Thyroid gland (tissue), 4 donors: ENCODE measurements at regions not wholly inside any gene's neighbourhood (a gene's known extent, or its start where the extent isn't known, plus 50 kb on each side); places are given as distances from the start of the nearest gene placed in this dataset.

Experiments used
- DNase-seq, 2 donors: peaks; one replicate each; pipeline ENCODE4 v3.0.0-alpha.2; 2019
- H3K27ac ChIP-seq, 3 donors: fragments of 200-600 bp; sonication (generic); 1 replicate in 2 of 3; 2 replicates in 1 of 3; pipeline ENCODE4 v1.5.1; 2016 to 2019; ENCODE audit warnings: mild to moderate bottlenecking in 1 of 3, moderate library complexity in 1 of 3
- H3K27me3 ChIP-seq: fragments of 200-600 bp; sonication (generic); one replicate; pipeline ENCODE4 v1.5.1; 2019
- H3K36me3 ChIP-seq, 2 donors: fragments of 200-600 bp; sonication (generic); one replicate each; pipeline ENCODE4 v1.5.1; 2016 to 2019
- H3K4me1 ChIP-seq, 2 donors: fragments of 200-600 bp; sonication (generic); one replicate each; pipeline ENCODE4 v1.5.1; 2017 to 2019
- H3K4me3 ChIP-seq, 3 donors: fragments of 200-600 bp; sonication (generic); replicated peaks in 1 of 3; 1 replicate in 2 of 3; 2 replicates in 1 of 3; pipeline ENCODE4 v1.5.1; 2016; ENCODE audit warnings: mild to moderate bottlenecking in 1 of 3
- H3K9me3 ChIP-seq: fragments of 200-600 bp; sonication (generic); one replicate; pipeline ENCODE4 v1.5.1; 2017
- CTCF ChIP-seq, 6 experiments: fragments of 200-600 bp in 3 of 6; fragments of 450-650 bp in 3 of 6; sonication (generic) in 3 of 6; IDR thresholded peaks; one replicate each; pipeline ENCODE4 v1.5.1; 2016 to 2019; ENCODE audit warnings: antibody characterized with exemption in 6 of 6, mild to moderate bottlenecking in 2 of 6, inconsistent platforms in 1 of 6, moderate library complexity in 1 of 6
- POLR2A ChIP-seq, 2 donors: fragments of 450-650 bp; IDR thresholded peaks; one replicate each; pipeline ENCODE4 v1.6.1; 2017; ENCODE audit warnings: antibody characterized with exemption in 2 of 2, mild to moderate bottlenecking in 2 of 2, moderate library complexity in 1 of 2
- WGBS, 2 donors: methylation state at CpG; one replicate each; pipeline ENCODE4 v1.1.5; 2017; 5-methylcytosine and 5-hydroxymethylcytosine counted together
- intact Hi-C: fragments of 100-400 bp; cut with DNase I; formaldehyde crosslinking; loops from one replicate; pipeline ENCODE4 v1.15.1; 2023

- Histone ChIP-seq H3K36me3 (no peaks in the 10 kb centered on the region), H3K27me3 (no peaks in the 10 kb centered on the region), H3K9me3 (no peaks in the 10 kb centered on the region), H3K27ac (no peak overlapping the region), H3K4me1 (no peaks in the 10 kb centered on the region), H3K4me3 (no peak overlapping the region)
- TF ChIP-seq CTCF (IDR thresholded peaks at IDR 0.05) (no peak), POLR2A (IDR thresholded peaks at IDR 0.05) (no peak)
- DNase-seq, result no peak
- WGBS, 2 donors, result 84 to 92% methylated on average over 1 of the region's 1 CpG
- intact Hi-C loops, result no loop called here
Measured at GRCh38 chr7:12847001-12847400, 159.6 kb downstream of the ARL4A start.

GRCh38 chr7:12851142-12851541 is 163.7 kb downstream of the ARL4A start:
- WGBS, 2 donors, result 87 to 93% methylated on average over 3 of the region's 3 CpGs
- no peak for DNase-seq
- H3K9me3 ChIP-seq, result no peaks in the 10 kb centered on the region
- no peak overlapping the region for H3K4me3 ChIP-seq
- H3K27ac ChIP-seq, result no peak overlapping the region
- no peaks in the 10 kb centered on the region for H3K27me3 ChIP-seq
- H3K36me3 ChIP-seq, result no peaks in the 10 kb centered on the region
- intact Hi-C loops, result no loop called here
- TF ChIP-seq POLR2A (IDR thresholded peaks at IDR 0.05), result no peak
- no peak for TF ChIP-seq CTCF (IDR thresholded peaks at IDR 0.05)
- H3K4me1 ChIP-seq, result no peaks in the 10 kb centered on the region

- Histone ChIP-seq H3K4me1 (no peaks in the 10 kb centered on the region), H3K9me3 (no peaks in the 10 kb centered on the region), H3K27ac (no peak overlapping the region), H3K36me3 (no peaks in the 10 kb centered on the region), H3K27me3 (no peaks in the 10 kb centered on the region), H3K4me3 (no peak overlapping the region)
- DNase-seq, result no peak
- intact Hi-C loops, result no loop called here
- 95 to 98% methylated on average over 3 of the region's 3 CpGs for WGBS, 2 donors
- TF ChIP-seq CTCF (IDR thresholded peaks at IDR 0.05) (no peak), POLR2A (IDR thresholded peaks at IDR 0.05) (no peak)
Measured at GRCh38 chr7:12851841-12852240, 164.4 kb downstream of the ARL4A start.

GRCh38 chr7:12855036-12855435 is 167.6 kb downstream of the ARL4A start:
- intact Hi-C loops, result no loop called here
- Histone ChIP-seq H3K36me3 (no peaks in the 10 kb centered on the region), H3K27me3 (no peaks in the 10 kb centered on the region), H3K4me3 (no peak overlapping the region), H3K27ac (no peak overlapping the region), H3K9me3 (no peaks in the 10 kb centered on the region), H3K4me1 (no peaks in the 10 kb centered on the region)
- TF ChIP-seq CTCF (IDR thresholded peaks at IDR 0.05), result no peak
- no peak for TF ChIP-seq POLR2A (IDR thresholded peaks at IDR 0.05)
- 74 to 75% methylated on average over 4 of the region's 4 CpGs for WGBS, 2 donors
- DNase-seq, result no peak

- intact Hi-C loops, result no loop called here
- no peak overlapping the region for H3K27ac ChIP-seq
Measured at GRCh38 chr7:12859761-12860160, 172.3 kb downstream of the ARL4A start.

More at GRCh38 chr7:12859761-12860160, 172.3 kb downstream of the ARL4A start:
- WGBS, 2 donors, result 77 to 84% methylated on average over 2 of the region's 2 CpGs
- H3K4me3 ChIP-seq, result no peak overlapping the region
- no peaks in the 10 kb centered on the region for H3K27me3 ChIP-seq
- TF ChIP-seq POLR2A (IDR thresholded peaks at IDR 0.05) (no peak), CTCF (IDR thresholded peaks at IDR 0.05) (no peak)
- no peaks in the 10 kb centered on the region for H3K36me3 ChIP-seq
- no peaks in the 10 kb centered on the region for H3K9me3 ChIP-seq
- no peak for DNase-seq
- no peaks in the 10 kb centered on the region for H3K4me1 ChIP-seq
